Activated naive CD8-positive, alpha-beta T cell treated with anti-CD3 and anti-CD28 coated beads, Interleukin-2, amount 50 U/mL, for 24 hours (primary cell): ENCODE measurements at regions not wholly inside any gene's neighbourhood (a gene's known extent, or its start where the extent isn't known, plus 50 kb on each side); places are given as distances from the start of the nearest gene placed in this dataset.
A peak's percentile ranks its signal among the peaks of the same experiment; 100 is the strongest.
"Not testable (repeated sequence)": the region's sequence is repeated elsewhere in the genome, so short reads cannot be mapped to it uniquely, and the experiment has no call there.

Experiments used
- ATAC-seq: fragments of 150-1000 bp; cut with Tn5 transposase; one replicate; pipeline ENCODE4 v1.10.0; 2021
- DNase-seq: peaks from one replicate; pipeline ENCODE4 v3.0.0; 2021
- H3K27ac Mint-ChIP-seq: one replicate; pipeline ENCODE4 v1.8.0; 2021; ENCODE audit warnings: mild to moderate bottlenecking, mixed read lengths
- H3K27me3 Mint-ChIP-seq: one replicate; pipeline ENCODE4 v1.8.0; 2021; ENCODE audit warnings: mixed read lengths
- H3K36me3 Mint-ChIP-seq: one replicate; pipeline ENCODE4 v1.8.0; 2021; ENCODE audit warnings: low read depth, mixed read lengths
- H3K4me1 Mint-ChIP-seq: one replicate; pipeline ENCODE4 v1.8.0; 2021; ENCODE audit warnings: mixed read lengths
- H3K4me3 Mint-ChIP-seq: one replicate; pipeline ENCODE4 v1.8.0; 2021; ENCODE audit warnings: mild to moderate bottlenecking, moderate library complexity, mixed read lengths
- H3K9me3 Mint-ChIP-seq: one replicate; pipeline ENCODE4 v1.8.0; 2021; ENCODE audit warnings: mixed read lengths

- ATAC-seq (no peak), DNase-seq (no peak)
- Mint-ChIP-seq H3K36me3 (no peaks in the 10 kb centered on the region), H3K4me1 (no peaks in the 10 kb centered on the region), H3K27me3 (peaks cover 5% of the 10 kb centered on the region), H3K4me3 (no peak overlapping the region), H3K9me3 (no peaks in the 10 kb centered on the region), H3K27ac (no peak overlapping the region)
Measured at GRCh38 chr11:123330071-123330470, 100.0 kb upstream of the GRAMD1B start.

- DNase-seq (no peak), ATAC-seq (no peak)
- Mint-ChIP-seq H3K4me3 (no peak overlapping the region), H3K9me3 (no peaks in the 10 kb centered on the region), H3K4me1 (no peaks in the 10 kb centered on the region), H3K27ac (no peak overlapping the region), H3K36me3 (no peaks in the 10 kb centered on the region), H3K27me3 (peaks cover 3% of the 10 kb centered on the region)
Measured at GRCh38 chr11:123328281-123328867, 101.7 kb upstream of the GRAMD1B start.

GRCh38 chr11:123325533-123325932 is 104.5 kb upstream of the GRAMD1B start:
- Mint-ChIP-seq H3K27me3 (peaks cover 10% of the 10 kb centered on the region), H3K4me3 (no peak overlapping the region), H3K27ac (no peak overlapping the region), H3K4me1 (no peaks in the 10 kb centered on the region), H3K9me3 (no peaks in the 10 kb centered on the region), H3K36me3 (no peaks in the 10 kb centered on the region)
- ATAC-seq (no peak), DNase-seq (no peak)

- no peak overlapping the region for H3K27ac Mint-ChIP-seq
- DNase-seq (no peak), ATAC-seq (no peak)
- H3K4me1 Mint-ChIP-seq: no peaks in the 10 kb centered on the region
- no peaks in the 10 kb centered on the region for H3K9me3 Mint-ChIP-seq
- H3K4me3 Mint-ChIP-seq: no peak overlapping the region
- H3K36me3 Mint-ChIP-seq: no peaks in the 10 kb centered on the region
- H3K27me3 Mint-ChIP-seq: peaks cover 22% of the 10 kb centered on the region
Measured at GRCh38 chr11:123323568-123323967, 106.5 kb upstream of the GRAMD1B start.

GRCh38 chr11:123321636-123322035 is 108.4 kb upstream of the GRAMD1B start:
- no peak for ATAC-seq
- Mint-ChIP-seq H3K4me1 (no peaks in the 10 kb centered on the region), H3K27me3 (peaks cover 28% of the 10 kb centered on the region), H3K27ac (no peak overlapping the region), H3K9me3 (no peaks in the 10 kb centered on the region), H3K36me3 (no peaks in the 10 kb centered on the region), H3K4me3 (no peak overlapping the region)
- DNase-seq: no peak

GRCh38 chr11:123318623-123319022 is 111.4 kb upstream of the GRAMD1B start:
- no peaks in the 10 kb centered on the region for H3K4me1 Mint-ChIP-seq
- no peak overlapping the region for H3K4me3 Mint-ChIP-seq
- H3K27ac Mint-ChIP-seq: no peak overlapping the region
- ATAC-seq (no peak), DNase-seq (no peak)
- peaks cover 31% of the 10 kb centered on the region for H3K27me3 Mint-ChIP-seq
- no peaks in the 10 kb centered on the region for H3K36me3 Mint-ChIP-seq
- no peaks in the 10 kb centered on the region for H3K9me3 Mint-ChIP-seq

GRCh38 chr11:123318132-123318531 is 111.9 kb upstream of the GRAMD1B start:
- H3K9me3 Mint-ChIP-seq, H3K27ac Mint-ChIP-seq, H3K4me1 Mint-ChIP-seq, DNase-seq, H3K4me3 Mint-ChIP-seq, ATAC-seq, H3K36me3 Mint-ChIP-seq: not testable (repeated sequence)
- H3K27me3 Mint-ChIP-seq: peaks cover 31% of the 10 kb centered on the region

GRCh38 chr11:123316003-123316402 is 114.1 kb upstream of the GRAMD1B start:
- no peaks in the 10 kb centered on the region for H3K4me1 Mint-ChIP-seq
- H3K27ac Mint-ChIP-seq: no peak overlapping the region
- no peak overlapping the region for H3K4me3 Mint-ChIP-seq
- H3K9me3 Mint-ChIP-seq: no peaks in the 10 kb centered on the region
- ATAC-seq: no peak
- no peaks in the 10 kb centered on the region for H3K36me3 Mint-ChIP-seq
- no peak for DNase-seq
- peaks cover 30% of the 10 kb centered on the region for H3K27me3 Mint-ChIP-seq

GRCh38 chr11:123314972-123315371 is 115.1 kb upstream of the GRAMD1B start:
- no peaks in the 10 kb centered on the region for H3K36me3 Mint-ChIP-seq
- H3K4me3 Mint-ChIP-seq: no peak overlapping the region
- DNase-seq (no peak), ATAC-seq (no peak)
- H3K4me1 Mint-ChIP-seq: no peaks in the 10 kb centered on the region
- no peaks in the 10 kb centered on the region for H3K9me3 Mint-ChIP-seq
- no peak overlapping the region for H3K27ac Mint-ChIP-seq
- peaks cover 23% of the 10 kb centered on the region for H3K27me3 Mint-ChIP-seq

GRCh38 chr11:123313262-123313661 is 116.8 kb upstream of the GRAMD1B start:
- Mint-ChIP-seq H3K27ac (no peak overlapping the region), H3K9me3 (no peaks in the 10 kb centered on the region), H3K27me3 (peaks cover 16% of the 10 kb centered on the region), H3K4me3 (no peak overlapping the region), H3K36me3 (no peaks in the 10 kb centered on the region), H3K4me1 (no peaks in the 10 kb centered on the region)
- no peak for DNase-seq
- ATAC-seq: no peak

GRCh38 chr11:123308077-123308476 is 113.0 kb upstream of the CLMP start:
- no peak overlapping the region for H3K27ac Mint-ChIP-seq
- peaks cover 22% of the 10 kb centered on the region for H3K4me1 Mint-ChIP-seq
- ATAC-seq (no peak), DNase-seq (no peak)
- H3K4me3 Mint-ChIP-seq: no peak overlapping the region
- no peaks in the 10 kb centered on the region for H3K9me3 Mint-ChIP-seq
- H3K36me3 Mint-ChIP-seq: no peaks in the 10 kb centered on the region
- H3K27me3 Mint-ChIP-seq: peaks cover 15% of the 10 kb centered on the region

- ATAC-seq: no peak
- H3K4me3 Mint-ChIP-seq: no peak overlapping the region
- H3K9me3 Mint-ChIP-seq: no peaks in the 10 kb centered on the region
- no peaks in the 10 kb centered on the region for H3K36me3 Mint-ChIP-seq
- peaks cover 30% of the 10 kb centered on the region for H3K4me1 Mint-ChIP-seq
- H3K27ac Mint-ChIP-seq: no peak overlapping the region
- no peak for DNase-seq
- peaks cover 15% of the 10 kb centered on the region for H3K27me3 Mint-ChIP-seq
Measured at GRCh38 chr11:123307276-123307675, 112.2 kb upstream of the CLMP start.

- H3K27ac Mint-ChIP-seq: no peak overlapping the region
- H3K27me3 Mint-ChIP-seq: peaks cover 14% of the 10 kb centered on the region
- ATAC-seq: no peak
- H3K36me3 Mint-ChIP-seq: no peaks in the 10 kb centered on the region
- H3K4me3 Mint-ChIP-seq: no peak overlapping the region
- H3K4me1 Mint-ChIP-seq: peaks cover 36% of the 10 kb centered on the region
- no peak for DNase-seq
- no peaks in the 10 kb centered on the region for H3K9me3 Mint-ChIP-seq
Measured at GRCh38 chr11:123306531-123306930, 111.5 kb upstream of the CLMP start.

- no peak for ATAC-seq
- H3K27me3 Mint-ChIP-seq: peaks cover 19% of the 10 kb centered on the region
- peaks cover 43% of the 10 kb centered on the region for H3K4me1 Mint-ChIP-seq
- H3K36me3 Mint-ChIP-seq: no peaks in the 10 kb centered on the region
- DNase-seq: no peak
- no peak overlapping the region for H3K27ac Mint-ChIP-seq
- H3K4me3 Mint-ChIP-seq: no peak overlapping the region
- H3K9me3 Mint-ChIP-seq: no peaks in the 10 kb centered on the region
Measured at GRCh38 chr11:123305601-123306375, 110.7 kb upstream of the CLMP start.

- no peak overlapping the region for H3K27ac Mint-ChIP-seq
- no peaks in the 10 kb centered on the region for H3K9me3 Mint-ChIP-seq
- no peaks in the 10 kb centered on the region for H3K36me3 Mint-ChIP-seq
- peaks cover 48% of the 10 kb centered on the region for H3K4me1 Mint-ChIP-seq
- no peak overlapping the region for H3K4me3 Mint-ChIP-seq
- peaks cover 22% of the 10 kb centered on the region for H3K27me3 Mint-ChIP-seq
- DNase-seq (peak; percentile 6), ATAC-seq (no peak)
Measured at GRCh38 chr11:123304828-123305466, 109.9 kb upstream of the CLMP start.
